NCI-H1105 treated with DMSO at 0.1 percent for 48 hours (cell line): ENCODE measurements at regions not wholly inside any gene's neighbourhood (a gene's known extent, or its start where the extent isn't known, plus 50 kb on each side); places are given as distances from the start of the nearest gene placed in this dataset.

ENCODE experiments used
- DNase-seq: peaks from one replicate; lab custom pipeline; 2025; lab: John Stamatoyannopoulos, UW

DNA sequence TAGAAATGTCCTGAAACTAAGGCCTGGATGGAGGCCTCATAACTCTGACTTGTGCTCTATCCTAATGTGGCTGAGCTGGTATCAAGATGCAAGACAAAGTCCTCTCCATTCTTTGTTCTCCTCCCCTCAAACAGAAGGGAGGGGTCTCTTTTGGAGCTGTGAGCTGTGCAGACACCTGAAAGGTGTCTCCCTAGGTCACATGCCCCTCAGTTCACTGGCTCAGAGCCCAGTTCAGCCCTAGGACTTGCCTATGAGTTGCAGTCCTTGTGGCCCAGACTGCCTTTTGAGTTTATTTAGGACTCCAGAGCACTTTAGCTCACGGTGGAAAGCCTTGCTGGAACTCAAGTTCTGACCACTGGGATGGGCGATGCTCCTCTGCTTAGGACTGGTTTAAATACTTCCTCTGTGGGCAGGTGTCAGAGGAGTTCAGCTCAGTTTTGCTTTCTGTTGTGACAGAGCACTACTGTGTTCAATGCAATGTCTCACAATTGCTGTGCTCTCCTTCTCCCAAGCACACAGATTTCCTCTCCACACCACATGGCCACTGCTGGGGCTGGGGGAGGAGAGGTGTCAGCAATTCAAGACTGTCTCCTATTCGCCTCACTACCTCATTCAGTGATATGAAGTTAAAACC, 84.8 kb upstream of the ZNF827 start:
- DNase-seq: no peak

GRCh38 chr4:146022541-146022940, 83.9 kb upstream of the ZNF827 start:
- DNase-seq: no peak

DNA sequence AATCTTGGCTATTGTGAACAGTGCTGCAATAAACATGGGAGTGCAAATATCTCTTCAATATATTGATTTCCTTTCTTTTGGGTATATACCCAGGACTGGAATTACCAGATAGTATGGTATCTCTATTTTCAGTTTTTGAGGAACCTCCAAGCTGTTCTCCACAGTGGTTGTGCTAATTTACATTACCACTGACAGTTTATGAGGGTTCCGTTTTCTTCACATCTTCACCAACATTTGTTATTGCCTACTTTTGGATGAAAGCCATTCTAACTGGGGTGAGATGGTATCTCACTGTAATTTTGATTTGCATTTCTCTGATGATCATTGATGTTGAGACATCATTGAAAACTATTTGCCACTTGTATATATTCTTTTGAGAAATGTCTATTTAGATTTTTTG, 79.6 kb upstream of the ZNF827 start:
- DNase-seq: no peak

GRCh38 chr4:146004730-146005129, 66.1 kb upstream of the ZNF827 start:
- DNase-seq: no peak

GRCh38 chr4:145988628-145989027, 50.0 kb upstream of the ZNF827 start:
- DNase-seq: no peak
